MM.1S (cell line): ENCODE measurements at regions not wholly inside any gene's neighbourhood (a gene's known extent, or its start where the extent isn't known, plus 50 kb on each side); places are given as distances from the start of the nearest gene placed in this dataset.

ENCODE experiments used
- DNase-seq: peaks from one replicate; pipeline ENCODE4 v3.0.0-alpha.2; 2015
- H2AFZ ChIP-seq: fragments of 300-600 bp; sonication (generic); 2 replicates; pipeline ENCODE4 v1.6.0; 2016; ENCODE audit warnings: antibody characterized with exemption, low read length
- H3F3A ChIP-seq: fragments of 300-600 bp; sonication (generic); 2 replicates; pipeline ENCODE4 v1.6.1; 2016; ENCODE audit warnings: mild to moderate bottlenecking, antibody characterized with exemption, low read length, moderate library complexity, mixed read lengths; ENCODE audit not compliant: insufficient read depth
- H3K27ac ChIP-seq: fragments of 300-600 bp; sonication (generic); 2 replicates; pipeline ENCODE4 v1.5.1; 2016; ENCODE audit warnings: mild to moderate bottlenecking, low read length
- H3K27me3 ChIP-seq: fragments of 300-600 bp; sonication (generic); replicated peaks from 2 replicates; pipeline ENCODE4 v1.6.0; 2016; ENCODE audit warnings: low read length; ENCODE audit not compliant: insufficient read depth
- H3K36me3 ChIP-seq: fragments of 300-600 bp; sonication (generic); replicated peaks from 2 replicates; pipeline ENCODE4 v1.6.1; 2016; ENCODE audit warnings: mild to moderate bottlenecking, low read length, mixed read lengths; ENCODE audit not compliant: insufficient read depth
- H3K4me1 ChIP-seq: fragments of 300-600 bp; sonication (generic); 2 replicates; pipeline ENCODE4 v1.6.1; 2016; ENCODE audit warnings: low read length, mixed read lengths
- H3K4me2 ChIP-seq: fragments of 300-600 bp; sonication (generic); 2 replicates; pipeline ENCODE4 v1.6.0; 2016; ENCODE audit warnings: low read depth, low read length
- H3K4me3 ChIP-seq: fragments of 300-600 bp; sonication (generic); 2 replicates; pipeline ENCODE4 v1.5.1; 2016; ENCODE audit warnings: low read length, mixed read lengths
- H3K79me2 ChIP-seq: fragments of 300-600 bp; sonication (generic); 2 replicates; pipeline ENCODE4 v1.6.1; 2016; ENCODE audit warnings: mixed run types, low read length, mixed read lengths
- H3K9ac ChIP-seq: fragments of 300-600 bp; sonication (generic); 2 replicates; pipeline ENCODE4 v1.6.1; 2016; ENCODE audit warnings: low read length, mixed read lengths
- H3K9me2 ChIP-seq: fragments of 300-600 bp; sonication (generic); replicated peaks from 2 replicates; pipeline ENCODE4 v1.6.1; 2016; ENCODE audit warnings: mild to moderate bottlenecking, low read length, mixed read lengths; ENCODE audit not compliant: insufficient read depth
- H3K9me3 ChIP-seq: fragments of 300-600 bp; sonication (generic); replicated peaks from 2 replicates; pipeline ENCODE4 v1.6.1; 2016; ENCODE audit warnings: mild to moderate bottlenecking, low read length, mixed read lengths; ENCODE audit not compliant: insufficient read depth
- H4K20me1 ChIP-seq: fragments of 300-600 bp; sonication (generic); 2 replicates; pipeline ENCODE4 v1.6.1; 2016; ENCODE audit warnings: mild to moderate bottlenecking, low read length, moderate library complexity, mixed read lengths; ENCODE audit not compliant: insufficient read depth
- CTCF ChIP-seq: fragments of 300-600 bp; sonication (generic); IDR thresholded peaks from 2 replicates; pipeline ENCODE4 v1.5.1; 2016; ENCODE audit warnings: antibody characterized with exemption, low read length, mixed read lengths
- EZH2 ChIP-seq: fragments of 300-600 bp; sonication (generic); optimal IDR thresholded peaks from 2 replicates; pipeline ENCODE3; 2017; ENCODE audit warnings: low read depth, mild to moderate bottlenecking, antibody characterized with exemption, low read length, mixed read lengths
- EZH2phosphoT487 ChIP-seq: fragments of 300-600 bp; sonication (generic); IDR thresholded peaks from 2 replicates; pipeline ENCODE4 v1.6.1; 2018; ENCODE audit warnings: antibody characterized with exemption, low read length

GRCh38 chr4:161260819-161261218 is 903.0 kb downstream of the FSTL5 start:
- no peak overlapping the region for H3K4me2 ChIP-seq

GRCh38 chr4:161256716-161257115 is 907.1 kb downstream of the FSTL5 start:
- Histone ChIP-seq H3K9me2 (no peaks in the 10 kb centered on the region), H3K27ac (no peak overlapping the region), H3K4me2 (no peak overlapping the region), H3K27me3 (no peaks in the 10 kb centered on the region), H3K4me3 (no peak overlapping the region), H2AFZ (no peak overlapping the region), H3F3A (no peaks in the 10 kb centered on the region), H3K4me1 (peaks cover 6% of the 10 kb centered on the region; the same call in 1 of the 2 replicates), H3K9ac (no peak overlapping the region), H3K79me2 (no peaks in the 10 kb centered on the region), H4K20me1 (no peaks in the 10 kb centered on the region), H3K36me3 (no peaks in the 10 kb centered on the region), H3K9me3 (no peaks in the 10 kb centered on the region)
- peak; percentile 46 for DNase-seq
- TF ChIP-seq CTCF (peak; percentile 60), EZH2phosphoT487 (no peak), EZH2 (no peak)

More at GRCh38 chr4:161260819-161261218, 903.0 kb downstream of the FSTL5 start:
- no peak for DNase-seq
- Histone ChIP-seq H3K79me2 (no peaks in the 10 kb centered on the region), H3K9me2 (no peaks in the 10 kb centered on the region), H3K4me1 (no peaks in the 10 kb centered on the region), H3F3A (no peaks in the 10 kb centered on the region), H3K36me3 (no peaks in the 10 kb centered on the region), H3K27me3 (no peaks in the 10 kb centered on the region), H3K4me3 (no peak overlapping the region), H3K9ac (no peak overlapping the region), H3K27ac (no peak overlapping the region), H4K20me1 (no peaks in the 10 kb centered on the region), H3K9me3 (no peaks in the 10 kb centered on the region), H2AFZ (no peak overlapping the region)
- TF ChIP-seq EZH2: no peak
- TF ChIP-seq CTCF: no peak
- no peak for TF ChIP-seq EZH2phosphoT487

- peaks cover 6% of the 10 kb centered on the region; the same call in 1 of the 2 replicates for H3K4me1 ChIP-seq
- H4K20me1 ChIP-seq: no peaks in the 10 kb centered on the region
- H3K27me3 ChIP-seq: no peaks in the 10 kb centered on the region
- TF ChIP-seq CTCF (no peak), EZH2phosphoT487 (no peak), EZH2 (no peak)
- H2AFZ ChIP-seq: no peak overlapping the region
- H3K9me2 ChIP-seq: no peaks in the 10 kb centered on the region
- no peak overlapping the region for H3K4me3 ChIP-seq
- H3K27ac ChIP-seq: no peak overlapping the region
- no peaks in the 10 kb centered on the region for H3K9me3 ChIP-seq
- no peaks in the 10 kb centered on the region for H3F3A ChIP-seq
- no peak overlapping the region for H3K9ac ChIP-seq
- no peaks in the 10 kb centered on the region for H3K79me2 ChIP-seq
- no peak overlapping the region for H3K4me2 ChIP-seq
- no peaks in the 10 kb centered on the region for H3K36me3 ChIP-seq
- no peak for DNase-seq
These were observed 907.6 kb downstream of the FSTL5 start for GRCh38 chr4:161256172-161256571.
